Lower leg skin (tissue), 4 donors: ENCODE measurements at regions not wholly inside any gene's neighbourhood (a gene's known extent, or its start where the extent isn't known, plus 50 kb on each side); places are given as distances from the start of the nearest gene placed in this dataset.

Experiments used
- DNase-seq, 2 donors: peaks; one replicate each; pipeline ENCODE4 v3.0.0-alpha.2; 2019; ENCODE audit warnings: low spot score in 2 of 2
- H3K4me3 ChIP-seq: fragments of 200-600 bp; sonication (generic); 2 replicates; pipeline ENCODE4 v1.5.1; 2017; ENCODE audit warnings: mild to moderate bottlenecking, low read depth; ENCODE audit not compliant: poor library complexity, severe bottlenecking
- POLR2A ChIP-seq, 2 donors: fragments of 450-650 bp; IDR thresholded peaks; one replicate each; pipeline ENCODE4 v1.6.1; 2016 to 2017; ENCODE audit warnings: antibody characterized with exemption in 2 of 2, mild to moderate bottlenecking in 1 of 2, moderate library complexity in 1 of 2
- WGBS, 2 donors: methylation state at CpG; one replicate each; pipeline ENCODE4 v1.1.5; 2018; 5-methylcytosine and 5-hydroxymethylcytosine counted together
- intact Hi-C: fragments of 100-400 bp; cut with DNase I; formaldehyde crosslinking; loops from one replicate; pipeline ENCODE4 v1.15.0; 2023; ENCODE audit warnings: low total_unique reads
- TF ChIP-seq, protein P1 (sequence below), 3 donors: fragments of 450-650 bp; IDR thresholded peaks; one replicate each; pipeline ENCODE4 v1.5.1; 2016; ENCODE audit warnings: antibody characterized with exemption in 3 of 3, mild to moderate bottlenecking in 3 of 3, moderate library complexity in 2 of 3

DNA sequence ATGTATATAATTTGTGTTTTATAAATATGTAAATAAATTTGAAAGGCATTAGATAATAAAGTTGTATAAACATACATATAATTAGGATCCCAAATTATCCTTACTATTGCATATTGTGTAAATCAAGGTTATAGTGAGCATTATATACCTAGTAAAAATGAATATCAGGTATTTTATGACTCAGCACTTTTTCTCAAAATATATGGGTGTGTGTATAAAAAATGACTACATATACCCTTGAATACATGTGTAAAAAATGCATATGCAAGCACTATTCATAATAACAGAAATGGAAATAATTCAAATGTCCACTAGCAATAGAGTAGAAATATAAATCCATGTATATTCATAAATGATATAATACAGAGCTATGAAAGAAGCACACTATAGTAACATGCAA lies 870.9 kb upstream of the CNTNAP5 start:
- TF ChIP-seq POLR2A (IDR thresholded peaks at IDR 0.05) = no peak
- TF ChIP-seq, protein P1, sequence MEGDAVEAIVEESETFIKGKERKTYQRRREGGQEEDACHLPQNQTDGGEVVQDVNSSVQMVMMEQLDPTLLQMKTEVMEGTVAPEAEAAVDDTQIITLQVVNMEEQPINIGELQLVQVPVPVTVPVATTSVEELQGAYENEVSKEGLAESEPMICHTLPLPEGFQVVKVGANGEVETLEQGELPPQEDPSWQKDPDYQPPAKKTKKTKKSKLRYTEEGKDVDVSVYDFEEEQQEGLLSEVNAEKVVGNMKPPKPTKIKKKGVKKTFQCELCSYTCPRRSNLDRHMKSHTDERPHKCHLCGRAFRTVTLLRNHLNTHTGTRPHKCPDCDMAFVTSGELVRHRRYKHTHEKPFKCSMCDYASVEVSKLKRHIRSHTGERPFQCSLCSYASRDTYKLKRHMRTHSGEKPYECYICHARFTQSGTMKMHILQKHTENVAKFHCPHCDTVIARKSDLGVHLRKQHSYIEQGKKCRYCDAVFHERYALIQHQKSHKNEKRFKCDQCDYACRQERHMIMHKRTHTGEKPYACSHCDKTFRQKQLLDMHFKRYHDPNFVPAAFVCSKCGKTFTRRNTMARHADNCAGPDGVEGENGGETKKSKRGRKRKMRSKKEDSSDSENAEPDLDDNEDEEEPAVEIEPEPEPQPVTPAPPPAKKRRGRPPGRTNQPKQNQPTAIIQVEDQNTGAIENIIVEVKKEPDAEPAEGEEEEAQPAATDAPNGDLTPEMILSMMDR (IDR thresholded peaks at IDR 0.05) = no peak
- DNase-seq = no peak
- intact Hi-C loops = no loop called here
- H3K4me3 ChIP-seq = no peak overlapping the region

DNA sequence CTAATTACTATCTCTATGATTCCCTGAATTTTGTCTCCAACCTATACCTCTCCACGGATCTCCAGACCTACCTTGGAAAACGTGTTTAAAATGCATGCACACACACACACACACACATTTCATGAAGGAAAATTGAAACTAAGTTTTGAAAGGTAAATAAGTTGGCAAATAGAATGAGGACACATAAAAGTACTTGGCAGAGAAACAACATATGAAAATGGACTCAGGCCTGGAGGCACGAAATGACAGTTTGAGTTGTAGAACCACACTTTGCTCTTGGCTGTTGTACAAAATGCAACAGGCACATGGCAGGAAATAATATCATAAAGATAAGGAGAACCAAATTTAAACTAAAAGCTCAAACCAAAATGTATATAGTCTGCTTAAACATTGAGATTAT lies 868.1 kb upstream of the CNTNAP5 start:
- DNase-seq = no peak
- intact Hi-C loops = no loop called here
- TF ChIP-seq, protein P1 (IDR thresholded peaks at IDR 0.05) = no peak
- TF ChIP-seq POLR2A (IDR thresholded peaks at IDR 0.05) = no peak
- H3K4me3 ChIP-seq = no peak overlapping the region
- WGBS, 2 donors = 36 to 40% methylated on average over 3 of the region's 3 CpGs

DNA sequence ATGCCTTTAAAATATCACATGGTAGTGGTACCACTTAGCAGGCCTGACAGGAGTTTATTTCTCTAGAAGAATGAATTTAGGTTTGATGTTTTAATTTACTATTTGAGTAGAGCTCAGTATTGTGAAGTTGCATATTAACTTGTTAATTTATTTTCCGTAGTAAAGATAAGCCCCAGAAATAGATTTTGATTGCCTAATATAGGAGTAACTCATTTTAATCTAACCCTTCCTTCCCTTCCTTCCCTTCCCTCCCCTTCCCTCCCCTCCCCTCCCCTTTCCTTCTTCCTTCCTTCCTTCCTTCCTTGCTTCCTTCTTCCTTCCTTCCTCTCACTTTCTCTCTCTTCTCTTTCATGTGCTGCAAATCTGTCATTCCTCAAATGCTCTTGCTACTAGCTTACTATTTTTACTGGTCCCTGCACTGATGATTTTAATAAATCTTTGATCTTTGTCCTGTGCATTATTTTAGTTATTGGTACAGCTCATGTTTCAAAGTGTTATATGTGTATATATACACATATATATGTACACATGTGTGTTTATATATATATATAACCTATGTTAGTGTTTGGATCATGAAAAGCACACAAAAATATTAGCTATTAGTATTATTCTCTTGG lies 862.6 kb upstream of the CNTNAP5 start:
- DNase-seq = no peak
- WGBS, 2 donors = 49 to 58% methylated on average over 1 of the region's 1 CpG
- TF ChIP-seq, protein P1 (IDR thresholded peaks at IDR 0.05) = no peak
- no peak for TF ChIP-seq POLR2A (IDR thresholded peaks at IDR 0.05)
- H3K4me3 ChIP-seq = no peak overlapping the region
- intact Hi-C loops = no loop called here

DNA sequence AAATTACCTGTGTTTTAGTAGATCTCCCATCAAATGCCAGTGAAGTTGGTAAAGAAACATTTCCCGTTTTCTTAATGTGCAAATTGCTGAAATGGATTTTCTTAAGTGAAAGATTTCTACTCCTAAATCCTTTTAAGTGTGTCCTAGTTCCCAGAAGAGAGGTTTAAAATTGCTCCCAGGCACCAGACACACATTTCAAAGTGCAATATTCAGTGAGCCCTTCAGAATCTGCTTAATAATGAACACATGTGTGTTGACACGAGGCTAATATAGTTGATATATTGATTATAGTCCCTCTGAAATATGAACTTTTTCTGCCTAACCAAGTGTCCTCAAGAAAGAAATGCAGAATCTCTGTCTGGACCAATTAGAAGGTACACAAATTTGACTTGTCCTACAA lies 861.7 kb upstream of the CNTNAP5 start:
- H3K4me3 ChIP-seq = no peak overlapping the region
- no peak for DNase-seq
- no peak for TF ChIP-seq POLR2A (IDR thresholded peaks at IDR 0.05)
- TF ChIP-seq, protein P1 (IDR thresholded peaks at IDR 0.05) = no peak
- 15 to 28% methylated on average over 2 of the region's 2 CpGs for WGBS, 2 donors
- intact Hi-C loops = no loop called here

DNA sequence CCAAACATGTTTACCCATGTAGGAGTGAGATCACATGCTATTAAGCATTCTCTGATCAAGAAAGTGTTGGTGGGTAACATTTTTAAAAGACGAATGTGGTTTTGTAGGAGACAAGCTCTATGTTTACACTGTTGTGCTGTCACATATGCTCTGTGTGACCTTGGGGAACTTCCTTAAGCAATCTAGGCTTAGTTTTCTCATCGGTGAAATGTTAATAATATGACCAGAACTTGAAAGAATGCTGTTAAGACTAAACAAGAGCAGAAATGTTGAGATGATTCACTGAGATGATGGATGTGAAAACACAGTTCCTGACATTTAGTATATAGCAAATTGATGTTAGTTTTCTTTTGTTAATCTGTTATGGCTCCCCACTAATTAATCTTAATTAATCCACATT lies 860.9 kb upstream of the CNTNAP5 start:
- no peak for DNase-seq
- WGBS, 2 donors = 19 to 25% methylated on average over 2 of the region's 2 CpGs

More for the DNA sequence above, 860.9 kb upstream of the CNTNAP5 start:
- TF ChIP-seq POLR2A (IDR thresholded peaks at IDR 0.05) = no peak
- TF ChIP-seq, protein P1 (IDR thresholded peaks at IDR 0.05) = no peak
- intact Hi-C loops = no loop called here
- H3K4me3 ChIP-seq = no peak overlapping the region
